ENCODE measurements at regions not wholly inside any gene's neighbourhood (a gene's known extent, or its start where the extent isn't known, plus 50 kb on each side); places are given as distances from the start of the nearest gene placed in this dataset.

- TF ChIP-seq CTCF (IDR thresholded peaks at IDR 0.05; ENCODE audit: low read depth, low read length, missing control alignments) = no peak
- no peak overlapping the region for H3K4me3 ChIP-seq (ENCODE audit: low read depth, low read length)
- DNase-seq (ENCODE audit: low read depth) = no peak
Observed at GRCh38 chr17:52756746-52757145, 598.2 kb upstream of the CA10 start.

GRCh38 chr17:52754838-52755237 is 596.3 kb upstream of the CA10 start:
- no peak for DNase-seq (ENCODE audit: low read depth)
- no peak for TF ChIP-seq CTCF (IDR thresholded peaks at IDR 0.05; ENCODE audit: low read depth, low read length, missing control alignments)
- no peak overlapping the region for H3K4me3 ChIP-seq (ENCODE audit: low read depth, low read length)

- H3K4me3 ChIP-seq (ENCODE audit: low read depth, low read length) = no peak overlapping the region
- no peak for DNase-seq (ENCODE audit: low read depth)
- no peak for TF ChIP-seq CTCF (IDR thresholded peaks at IDR 0.05; ENCODE audit: low read depth, low read length, missing control alignments)
Observed at GRCh38 chr17:52751051-52751450, 592.5 kb upstream of the CA10 start.

GRCh38 chr17:52744179-52744578 is 585.7 kb upstream of the CA10 start:
- TF ChIP-seq CTCF (IDR thresholded peaks at IDR 0.05; ENCODE audit: low read depth, low read length, missing control alignments) = no peak
- no peak for DNase-seq (ENCODE audit: low read depth)
- H3K4me3 ChIP-seq (ENCODE audit: low read depth, low read length) = no peak overlapping the region

- TF ChIP-seq CTCF (IDR thresholded peaks at IDR 0.05; ENCODE audit: low read depth, low read length, missing control alignments) = no peak
Observed at GRCh38 chr17:52740006-52740405, 581.5 kb upstream of the CA10 start.

GRCh38 chr17:52738791-52739190 is 580.3 kb upstream of the CA10 start:
- H3K4me3 ChIP-seq (ENCODE audit: low read depth, low read length) = no peak overlapping the region
- DNase-seq (ENCODE audit: low read depth) = no peak
- TF ChIP-seq CTCF (IDR thresholded peaks at IDR 0.05; ENCODE audit: low read depth, low read length, missing control alignments) = no peak

More at GRCh38 chr17:52740006-52740405, 581.5 kb upstream of the CA10 start:
- no peak for DNase-seq (ENCODE audit: low read depth)
- H3K4me3 ChIP-seq (ENCODE audit: low read depth, low read length) = no peak overlapping the region

- no peak for DNase-seq (ENCODE audit: low read depth)
- TF ChIP-seq CTCF (IDR thresholded peaks at IDR 0.05; ENCODE audit: low read depth, low read length, missing control alignments) = no peak
- H3K4me3 ChIP-seq (ENCODE audit: low read depth, low read length) = no peak overlapping the region
Observed at GRCh38 chr17:52737071-52737470, 578.6 kb upstream of the CA10 start.
